HG03432 (cell line): ENCODE measurements at regions not wholly inside any gene's neighbourhood (a gene's known extent, or its start where the extent isn't known, plus 50 kb on each side); places are given as distances from the start of the nearest gene placed in this dataset.

Experiments used
- ATAC-seq: cut with Tn5 transposase; IDR thresholded peaks from one replicate; pipeline ENCODE4 v1.9.1; 2021; ENCODE audit warnings: mild to moderate bottlenecking, moderate library complexity; ENCODE audit not compliant: unreplicated experiment

DNA sequence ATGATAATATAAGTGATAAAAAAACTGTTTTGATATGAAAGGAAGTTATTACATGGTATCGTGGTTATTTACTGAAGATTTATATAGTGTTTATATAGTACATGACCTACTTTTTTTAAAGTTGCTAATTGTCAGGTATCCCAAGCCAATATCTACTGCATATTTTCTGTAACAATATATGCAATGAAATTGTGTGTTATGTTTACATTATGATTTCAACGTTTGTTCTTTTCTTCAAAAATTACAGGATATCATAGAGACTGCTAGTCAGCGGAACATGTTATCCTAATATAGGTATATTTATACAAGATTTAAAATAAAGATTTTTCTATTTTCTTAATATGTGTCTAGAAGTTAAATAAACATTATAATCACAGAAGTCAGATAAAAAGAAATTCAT, 167.5 kb upstream of the DPYD start:
- ATAC-seq = no peak

DNA sequence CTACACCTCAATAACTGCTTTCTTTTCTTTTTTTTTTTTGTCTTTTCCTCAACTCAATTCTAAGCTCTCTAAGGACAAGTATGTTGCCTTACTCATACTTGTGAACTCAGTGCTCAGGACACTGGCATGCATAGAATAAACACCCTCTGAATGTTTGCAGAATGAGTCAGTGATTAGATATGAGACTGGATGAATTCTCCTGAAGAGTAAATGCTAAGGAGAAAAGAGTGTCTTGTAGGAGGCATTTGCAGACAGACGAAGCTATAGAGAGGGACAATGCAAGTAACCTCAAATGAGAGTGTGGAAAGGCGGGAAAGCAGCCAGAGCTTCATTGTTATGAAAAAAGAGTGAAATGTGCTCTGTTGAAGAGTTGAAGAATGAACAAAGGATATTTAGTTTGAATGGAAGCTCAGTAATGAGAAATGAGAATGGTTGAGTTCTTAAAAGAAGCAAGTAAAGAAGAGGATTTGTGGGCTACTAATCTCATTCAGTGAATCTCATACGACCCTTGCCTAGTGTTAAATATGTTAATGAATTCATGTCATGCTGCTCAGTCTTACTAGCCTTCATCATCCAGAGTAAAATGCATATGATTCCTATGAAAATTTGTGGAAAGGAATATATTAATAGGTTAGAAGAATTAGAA, 166.1 kb upstream of the DPYD start:
- ATAC-seq = no peak

DNA sequence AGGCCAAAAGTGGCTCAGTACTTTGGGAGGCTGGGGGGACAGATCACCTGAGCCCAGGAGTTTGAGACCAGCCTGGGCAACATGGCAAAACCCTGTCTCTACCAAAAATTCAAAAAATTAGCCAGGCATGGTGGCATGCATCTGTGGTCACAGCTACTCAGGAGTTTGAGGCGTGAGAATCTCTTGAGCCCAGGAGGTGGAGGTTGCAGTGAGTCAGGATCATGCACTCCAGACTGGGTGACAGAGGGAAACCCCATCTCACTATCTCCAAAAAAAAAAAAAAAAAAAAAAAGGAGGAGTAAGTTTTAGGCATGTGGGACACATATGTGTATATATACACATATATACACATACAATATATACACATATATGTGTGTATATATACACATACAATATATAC, 165.3 kb upstream of the DPYD start:
- ATAC-seq = no peak

DNA sequence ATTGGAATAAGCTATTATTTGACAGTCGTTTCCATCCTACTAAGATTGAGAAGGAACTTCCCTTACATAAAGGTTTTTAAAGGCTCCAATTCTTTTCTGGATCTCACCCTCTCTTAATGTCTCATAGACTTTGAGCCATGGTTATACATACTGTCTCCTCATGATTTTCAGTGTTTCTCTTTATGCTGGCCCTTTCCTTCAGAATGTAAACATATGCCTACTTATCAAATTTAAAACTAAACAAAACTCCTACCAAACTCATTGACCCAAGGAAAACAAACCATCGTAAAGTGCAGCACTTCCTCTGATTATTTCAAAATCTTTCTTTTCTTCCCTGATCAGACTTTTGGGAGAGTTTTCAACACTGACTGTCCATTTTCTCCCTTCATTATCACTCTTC, 163.4 kb upstream of the DPYD start:
- ATAC-seq = no peak

DNA sequence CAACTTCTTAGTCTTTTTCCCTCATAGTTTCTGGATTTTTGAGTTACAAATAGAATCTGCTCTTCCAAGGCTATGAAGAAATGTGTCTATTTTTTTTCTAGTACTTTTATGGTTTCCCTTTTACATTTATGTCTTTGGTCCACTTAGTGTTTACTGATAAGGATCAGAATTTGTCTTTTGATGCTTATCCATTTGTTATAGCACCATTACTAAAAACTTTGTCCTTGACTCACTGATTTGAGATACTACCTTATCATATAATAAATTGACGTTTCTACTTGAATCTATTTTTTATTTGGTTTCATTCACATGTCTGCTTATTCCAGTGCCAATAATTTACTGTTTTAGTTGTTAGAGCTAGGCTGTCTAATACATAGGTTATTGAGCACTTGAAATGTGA, 161.1 kb upstream of the DPYD start:
- no peak for ATAC-seq

DNA sequence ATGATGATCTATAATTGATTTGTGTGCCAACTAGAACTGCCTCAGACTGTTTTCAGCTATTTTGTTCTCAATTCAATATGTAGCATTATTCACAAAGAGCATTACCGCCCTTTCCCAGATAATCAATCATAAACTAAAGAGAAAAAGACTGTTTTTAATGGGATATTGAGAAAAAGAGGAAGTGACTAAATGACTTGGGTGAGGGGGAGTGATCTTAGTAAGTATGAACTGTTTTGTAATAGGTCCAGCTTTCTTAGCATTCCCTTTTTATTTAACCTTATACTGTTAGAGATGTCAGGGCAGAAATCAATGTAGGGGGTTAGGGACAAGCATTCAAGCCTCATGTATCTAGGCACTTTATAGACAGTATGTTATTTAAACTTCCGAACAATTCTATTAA, 157.8 kb upstream of the DPYD start:
- ATAC-seq = no peak

DNA sequence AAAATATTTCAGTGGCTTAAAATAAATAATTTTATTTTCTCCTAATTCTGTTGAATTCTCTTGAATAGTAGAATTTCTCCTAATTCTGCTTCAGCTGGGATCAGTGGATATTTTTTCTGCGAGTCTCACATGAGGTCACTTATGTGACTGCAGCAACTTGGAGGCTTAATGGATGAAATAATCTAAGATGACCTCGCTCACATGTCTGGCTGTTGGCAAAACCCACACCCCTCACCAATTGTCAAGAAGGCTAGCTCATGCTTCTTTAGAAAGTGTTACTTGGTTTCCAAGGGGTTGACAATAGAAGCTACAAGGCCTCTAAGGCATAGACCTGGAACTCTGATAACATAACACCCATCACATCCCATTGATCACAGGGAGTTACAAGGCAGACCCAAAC, 156.9 kb upstream of the DPYD start:
- no peak for ATAC-seq

DNA sequence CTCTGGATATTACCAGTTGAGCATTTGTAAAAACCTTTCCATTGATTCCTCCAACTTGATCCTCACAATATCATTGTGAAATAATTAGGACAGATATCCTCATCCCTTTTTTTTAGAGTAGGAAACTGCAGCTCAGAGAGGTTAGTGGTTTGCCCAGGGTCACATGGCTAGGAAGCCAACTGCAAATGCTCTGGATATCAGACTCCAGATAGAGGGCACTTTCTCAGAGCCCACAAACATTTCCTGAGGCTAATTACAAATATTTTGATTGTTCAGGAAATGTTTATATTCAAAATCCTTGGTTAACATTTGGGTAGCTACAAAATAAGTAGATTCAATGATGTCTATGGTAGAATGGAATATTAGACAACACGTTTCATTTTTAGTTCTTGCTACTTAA, 154.8 kb upstream of the DPYD start:
- no peak for ATAC-seq

DNA sequence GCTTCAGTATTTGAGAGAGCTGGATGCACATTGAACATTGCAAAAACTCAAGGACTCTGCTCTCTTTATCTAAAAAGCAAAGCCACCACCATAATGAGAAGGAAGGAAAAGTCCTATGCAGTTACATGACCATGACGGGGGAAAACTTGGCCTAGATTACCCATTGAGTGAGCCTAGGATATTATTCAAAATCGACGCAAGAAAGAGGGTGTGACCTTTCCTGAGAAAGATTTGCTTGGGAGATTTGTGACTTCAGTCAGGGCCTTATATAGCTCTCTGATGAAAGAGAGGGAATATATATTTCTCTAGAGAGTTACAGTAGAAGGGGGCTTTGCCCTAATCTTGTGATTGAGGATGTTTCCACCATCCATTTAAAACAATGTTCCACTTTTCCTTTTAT, 153.0 kb upstream of the DPYD start:
- ATAC-seq = no peak

DNA sequence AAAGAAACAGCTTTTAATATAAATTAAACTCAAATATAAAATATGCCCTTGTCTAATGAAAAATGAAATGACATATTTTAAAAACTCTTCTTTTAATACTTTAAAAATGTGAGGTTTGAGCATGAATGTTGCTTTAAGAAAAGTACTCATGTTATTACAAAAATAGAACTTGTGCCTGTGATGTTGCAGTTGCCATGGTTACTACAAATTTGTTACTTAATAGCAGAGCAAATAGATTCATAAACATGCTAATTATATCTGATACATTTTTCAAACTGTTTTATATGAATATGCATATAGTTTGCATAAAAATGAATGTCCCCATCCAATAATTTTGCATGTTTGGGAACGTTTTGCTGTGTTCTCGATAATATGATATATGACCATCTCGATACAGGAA, 152.3 kb upstream of the DPYD start:
- ATAC-seq = no peak

DNA sequence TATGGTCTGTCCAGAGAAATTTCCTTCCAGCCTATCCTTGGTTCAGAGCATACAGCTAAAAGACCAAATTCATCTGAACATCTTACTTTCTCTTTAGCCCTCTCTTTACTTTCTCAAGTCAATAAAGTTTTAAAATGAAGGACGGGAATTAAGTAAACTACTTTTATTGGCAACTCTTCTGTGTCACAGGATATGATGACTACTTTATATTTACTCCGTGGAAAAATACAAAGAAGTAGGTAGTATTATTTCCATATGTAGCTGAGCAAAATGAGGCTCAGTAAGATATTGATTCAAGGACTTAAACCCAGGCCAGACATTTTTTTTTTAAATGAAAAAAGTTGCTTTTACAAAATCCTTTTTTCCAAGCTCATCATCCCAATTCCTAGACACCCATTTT, 151.2 kb upstream of the DPYD start:
- ATAC-seq = no peak

DNA sequence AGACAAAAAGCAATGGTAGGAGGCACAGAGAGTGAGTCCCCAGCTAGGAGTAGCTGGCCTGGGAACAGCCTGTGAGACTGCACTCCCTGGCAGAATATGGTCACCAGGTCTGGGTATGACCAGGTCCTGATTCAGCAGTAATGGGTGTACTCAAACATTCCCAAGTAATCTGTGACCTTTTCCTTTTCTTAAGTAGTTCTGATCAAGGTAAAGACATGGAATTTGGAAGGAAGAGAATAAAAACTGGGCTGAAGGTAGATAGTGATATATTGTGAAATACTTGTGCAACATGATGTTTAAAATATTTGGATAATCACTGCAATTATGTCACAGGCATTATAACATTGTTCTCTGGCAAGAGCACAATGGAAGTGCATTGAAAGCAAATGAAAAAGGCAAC, 147.2 kb upstream of the DPYD start:
- ATAC-seq = no peak

DNA sequence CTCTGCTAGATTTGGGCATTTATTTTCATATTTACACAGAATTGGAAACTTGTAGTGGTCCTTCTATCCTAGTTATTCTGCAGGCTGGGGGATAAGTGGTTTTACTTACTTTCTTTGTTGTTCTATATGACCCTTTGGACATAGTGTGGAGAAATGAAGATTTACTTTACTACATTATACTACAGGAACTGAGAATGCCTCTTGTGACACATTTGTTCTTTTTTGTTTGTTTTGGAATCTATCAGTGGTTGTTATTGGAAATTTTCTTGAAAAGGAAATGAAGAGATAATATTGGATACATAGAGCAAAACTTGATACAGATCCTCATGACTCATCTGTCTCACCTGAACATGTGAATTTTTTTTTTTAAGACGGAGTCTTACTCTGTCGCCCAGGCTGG, 146.1 kb upstream of the DPYD start:
- no peak for ATAC-seq

DNA sequence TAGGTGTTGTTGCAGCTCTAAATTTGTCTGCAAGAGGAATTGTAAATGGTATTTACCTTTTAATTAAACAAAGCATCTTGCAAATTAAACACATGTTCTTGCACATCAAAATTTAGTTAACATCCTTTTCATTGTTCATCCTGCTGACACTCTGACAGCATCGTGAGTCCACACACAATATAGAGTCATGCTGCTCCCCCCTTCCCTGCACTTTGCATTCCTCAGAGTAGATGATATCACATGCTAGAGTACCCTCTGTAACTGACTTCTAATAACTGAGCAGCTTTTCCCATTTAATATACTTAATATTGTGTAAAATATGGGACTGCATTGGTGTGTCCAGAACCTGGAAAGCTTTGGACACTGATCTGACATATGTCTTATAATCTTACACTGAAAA, 138.8 kb upstream of the DPYD start:
- ATAC-seq = no peak

DNA sequence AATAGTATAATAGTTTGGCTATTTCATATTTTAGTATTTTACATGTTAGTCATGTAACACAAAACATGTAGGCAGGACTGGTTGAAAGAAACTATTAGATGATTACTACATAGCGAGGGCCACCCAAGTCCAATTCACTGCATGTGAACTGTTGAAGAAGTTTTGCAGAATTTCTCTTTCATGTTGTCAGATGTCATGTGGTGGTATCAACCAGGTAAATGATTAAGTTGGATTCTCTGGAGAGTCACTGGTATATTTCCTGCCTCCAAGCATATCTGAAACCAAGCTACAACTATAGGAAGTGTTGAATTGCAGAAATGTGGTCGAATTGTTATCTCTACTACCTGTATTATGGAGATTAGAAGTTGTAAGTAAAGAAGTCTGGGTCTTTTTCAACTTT, 137.8 kb upstream of the DPYD start:
- no peak for ATAC-seq

DNA sequence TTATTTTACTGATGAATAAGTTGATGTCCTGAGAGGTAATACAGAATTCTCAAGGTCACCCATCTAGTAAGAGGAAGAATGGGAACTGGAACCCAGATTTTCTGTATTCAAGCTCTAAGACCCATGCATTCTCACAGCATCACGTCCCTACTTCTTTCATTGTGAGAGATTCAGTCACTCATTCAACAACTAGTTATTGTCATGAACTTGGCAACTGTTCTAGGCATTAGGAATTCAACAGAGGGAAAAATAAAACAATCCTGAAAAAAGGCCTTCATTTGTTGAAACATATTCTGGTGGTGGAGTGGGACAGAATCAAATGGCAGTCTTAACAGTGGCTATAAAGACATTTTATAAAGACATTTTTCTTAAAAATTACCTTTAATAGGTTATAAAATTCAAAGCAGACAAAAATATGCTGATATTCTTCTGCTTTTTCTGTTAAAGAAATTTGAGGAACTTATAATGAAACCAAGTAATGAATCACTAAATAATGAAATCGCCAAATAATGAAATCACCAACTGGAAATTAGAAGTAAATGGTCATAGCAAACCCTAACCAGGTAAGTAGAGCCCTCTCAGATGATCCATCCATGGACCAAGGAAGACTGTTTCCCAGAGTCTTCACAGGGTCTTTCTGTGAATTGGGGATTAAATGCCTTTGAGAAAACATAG, 136.5 kb upstream of the DPYD start:
- ATAC-seq = no peak

DNA sequence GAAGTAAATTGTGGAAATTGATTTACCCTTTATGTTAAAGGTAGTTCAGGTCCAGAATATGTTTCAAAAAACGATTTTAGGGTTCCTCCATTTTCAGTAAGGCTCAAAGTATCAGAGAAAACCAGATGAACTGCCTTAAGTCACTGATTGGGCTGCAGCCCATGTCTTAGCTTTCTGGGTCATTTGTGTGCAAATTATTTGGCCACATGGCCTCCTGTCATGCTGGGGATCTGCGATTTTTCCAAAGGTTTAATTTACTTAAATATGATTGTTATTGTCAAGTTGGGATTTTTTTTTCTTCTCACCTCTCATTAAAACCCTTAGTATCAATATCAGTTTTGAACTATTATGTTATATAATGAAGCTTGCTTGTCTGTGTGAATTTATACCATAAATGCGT, 135.9 kb upstream of the DPYD start:
- ATAC-seq = no peak

DNA sequence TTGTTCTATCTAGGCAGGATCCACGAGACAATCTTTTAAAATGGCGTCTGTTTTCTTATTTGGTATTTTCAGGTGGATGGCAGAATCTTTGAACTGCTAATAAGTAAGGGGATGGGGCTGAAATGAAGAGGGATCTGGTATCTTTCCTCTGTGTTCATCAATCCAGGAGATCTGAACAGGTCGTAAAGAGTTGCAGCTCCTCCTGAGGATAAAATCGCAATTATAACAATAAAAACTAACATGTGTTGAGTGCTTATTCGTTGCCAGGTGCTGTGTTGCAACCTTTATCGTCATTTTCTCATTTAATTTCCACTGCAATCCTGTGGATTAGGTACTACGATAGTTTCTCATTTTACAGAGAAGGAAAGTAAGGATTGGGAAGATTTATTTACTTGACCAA, 134.6 kb upstream of the DPYD start:
- ATAC-seq = no peak

DNA sequence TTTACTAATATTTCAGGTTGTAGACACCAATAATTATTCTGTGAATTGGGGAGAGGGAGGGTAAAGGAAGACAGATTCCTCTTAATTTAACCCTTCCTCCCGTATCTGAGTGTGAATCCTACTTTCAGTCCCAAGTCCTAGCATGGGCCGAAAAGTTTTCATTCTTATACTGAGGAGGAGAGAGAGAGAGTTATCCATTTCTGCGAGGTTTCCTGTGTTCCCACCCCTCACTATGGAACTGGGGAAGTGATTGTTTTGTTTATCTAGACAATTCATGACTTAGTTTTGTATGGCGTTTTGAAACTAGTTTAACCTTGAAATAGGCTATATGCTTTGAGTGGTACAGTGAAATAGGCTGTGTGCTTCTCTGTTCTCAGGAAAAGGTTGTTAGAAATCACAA, 134.0 kb upstream of the DPYD start:
- ATAC-seq = no peak

DNA sequence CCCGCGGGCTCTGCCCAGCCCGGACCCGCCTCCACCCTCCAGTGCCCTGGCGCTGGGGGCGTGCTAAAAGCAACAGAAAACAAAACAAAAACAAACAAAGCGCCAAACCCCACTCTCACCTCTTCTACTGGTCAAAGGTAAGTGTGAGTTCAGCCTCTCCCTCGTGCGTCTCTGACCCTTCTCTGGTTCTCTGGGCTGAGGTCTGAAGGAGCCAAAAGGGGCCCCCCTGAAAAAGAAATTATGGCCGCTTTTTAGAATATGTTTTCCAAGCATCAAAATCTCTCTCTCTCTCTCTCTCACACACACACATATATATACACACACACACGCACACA, 133.5 kb upstream of the DPYD start:
- no peak for ATAC-seq

DNA sequence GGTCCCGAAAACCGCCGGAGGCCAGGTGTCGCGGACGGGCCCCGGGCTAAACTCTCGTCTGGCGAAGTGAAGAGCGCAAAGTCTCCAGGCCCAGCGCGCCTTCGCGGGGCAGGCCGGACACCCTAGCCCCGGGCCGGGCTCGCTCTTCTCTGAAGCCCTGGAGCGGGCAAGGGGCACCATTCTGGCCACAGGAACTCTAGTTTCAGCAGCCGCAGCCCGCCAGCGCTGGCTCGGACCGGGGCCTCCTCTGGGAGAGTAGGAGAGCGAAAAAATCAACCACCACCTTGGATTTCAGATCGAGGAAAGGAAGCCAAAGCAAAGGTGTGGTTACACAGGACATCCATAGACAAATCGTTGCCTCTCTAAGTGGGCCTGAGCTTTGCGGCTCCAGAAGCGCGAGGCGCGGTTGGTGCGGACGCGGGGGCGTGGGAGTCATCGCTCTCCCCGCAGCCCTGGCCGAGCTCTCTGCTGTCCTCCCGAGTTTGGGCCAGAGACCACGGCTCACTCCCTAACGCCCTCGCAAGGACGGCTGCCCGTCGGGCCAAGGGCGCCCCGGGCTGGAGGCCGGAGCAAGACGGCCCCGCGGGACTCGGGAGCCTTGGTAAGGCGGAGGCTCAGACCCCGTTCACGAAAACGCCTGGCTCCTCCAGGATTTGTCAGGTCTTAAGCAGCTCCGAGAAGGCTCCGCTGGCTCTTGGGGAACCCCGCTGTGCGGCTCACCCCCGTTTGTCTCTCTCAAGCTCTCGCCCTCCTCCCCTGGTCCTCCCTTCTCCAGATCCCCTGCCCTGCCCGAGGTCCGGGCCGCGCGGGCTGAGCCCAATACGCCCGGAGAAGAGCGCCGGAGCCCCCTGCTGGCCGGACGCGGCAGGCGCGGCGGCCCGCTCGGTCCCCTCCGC, 132.9 kb upstream of the DPYD start:
- ATAC-seq = peak; percentile 97

DNA sequence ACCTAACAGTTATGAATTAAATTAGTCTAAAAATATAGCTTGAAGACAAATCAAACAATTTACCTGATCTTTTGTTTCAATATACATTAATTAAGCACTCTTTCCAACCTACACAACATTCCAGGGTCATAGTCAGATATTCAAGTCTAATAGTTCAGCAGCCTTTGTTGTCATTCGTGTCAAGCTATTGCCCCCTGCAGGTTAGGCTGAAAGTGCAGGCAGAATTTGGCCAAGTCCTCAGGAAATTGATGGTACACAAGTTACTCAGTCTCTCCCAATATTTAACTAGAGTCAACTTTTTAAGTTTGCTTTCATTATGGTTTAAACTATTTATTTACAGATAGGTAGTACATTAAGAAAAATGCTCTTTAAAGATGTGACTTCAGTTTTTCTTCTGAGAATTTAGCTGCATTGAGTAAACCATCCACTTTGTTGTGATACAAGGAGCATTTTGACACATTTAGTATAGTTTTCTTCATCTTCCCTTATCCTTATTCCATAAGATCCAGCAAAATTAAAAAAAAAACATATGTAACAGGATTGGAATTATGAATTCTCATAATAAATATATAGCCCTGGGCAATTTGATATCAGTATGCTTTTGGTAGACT, 130.3 kb upstream of the DPYD start:
- peak; percentile 42 for ATAC-seq
